H54 (cell line): ENCODE measurements at regions not wholly inside any gene's neighbourhood (a gene's known extent, or its start where the extent isn't known, plus 50 kb on each side); places are given as distances from the start of the nearest gene placed in this dataset.

Experiments used
- DNase-seq: peaks from one replicate; pipeline ENCODE4 v3.0.0; 2011; ENCODE audit warnings: low spot score, mixed read lengths; ENCODE audit not compliant: insufficient read length
- FAIRE-seq: peaks from 3 replicates; lab custom pipeline; 2011; peaks lifted over from hg19 to GRCh38; lab: Jason Lieb, UNC
- POLR2A ChIP-seq: IDR thresholded peaks from 2 replicates; pipeline ENCODE4 v1.6.1; 2011; ENCODE audit warnings: low read depth, mild to moderate bottlenecking, low read length

DNA sequence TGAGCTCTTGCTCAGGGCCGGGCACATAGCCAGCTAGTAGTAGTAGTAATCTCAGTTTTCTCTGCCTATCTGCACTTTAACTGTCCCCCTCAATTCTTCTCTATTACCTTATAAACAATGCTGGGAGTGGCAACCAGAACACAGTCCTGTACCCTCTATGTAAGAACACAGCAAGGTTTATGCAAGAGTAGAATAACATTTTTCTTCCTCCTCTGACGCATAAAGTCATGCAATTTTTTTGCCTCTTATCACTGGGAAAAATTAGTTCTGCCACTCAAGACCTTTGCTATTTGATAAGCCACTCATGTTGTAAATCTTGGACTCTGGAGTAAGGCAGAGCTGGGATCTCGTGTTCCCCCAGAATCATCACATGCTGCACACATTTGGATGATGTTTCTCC is 200.7 kb upstream of the SOX11 start:
- no peak for TF ChIP-seq POLR2A
- no peak for FAIRE-seq
- no peak for DNase-seq

DNA sequence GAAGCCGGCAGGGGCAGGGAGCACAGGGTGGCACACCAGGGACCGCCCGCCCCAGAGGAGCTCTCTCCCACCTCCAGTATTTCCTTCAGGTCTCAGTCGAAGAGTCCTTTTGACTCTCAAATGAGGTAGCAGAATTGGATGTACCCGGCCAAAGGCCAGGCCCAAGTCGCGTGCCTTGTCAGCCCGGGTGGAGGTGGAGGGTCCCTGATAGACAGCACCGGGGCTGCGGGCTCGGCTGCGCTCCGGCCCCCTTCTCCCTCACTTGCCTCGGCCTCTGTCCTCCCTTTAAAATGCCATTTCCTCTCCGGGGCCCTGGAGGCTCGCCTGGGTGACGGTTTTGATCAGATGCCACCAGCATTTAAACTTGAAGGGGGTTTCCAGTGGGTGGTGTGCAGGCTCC is 198.9 kb upstream of the SOX11 start:
- no peak for TF ChIP-seq POLR2A
- no peak for DNase-seq
- FAIRE-seq: no peak

DNA sequence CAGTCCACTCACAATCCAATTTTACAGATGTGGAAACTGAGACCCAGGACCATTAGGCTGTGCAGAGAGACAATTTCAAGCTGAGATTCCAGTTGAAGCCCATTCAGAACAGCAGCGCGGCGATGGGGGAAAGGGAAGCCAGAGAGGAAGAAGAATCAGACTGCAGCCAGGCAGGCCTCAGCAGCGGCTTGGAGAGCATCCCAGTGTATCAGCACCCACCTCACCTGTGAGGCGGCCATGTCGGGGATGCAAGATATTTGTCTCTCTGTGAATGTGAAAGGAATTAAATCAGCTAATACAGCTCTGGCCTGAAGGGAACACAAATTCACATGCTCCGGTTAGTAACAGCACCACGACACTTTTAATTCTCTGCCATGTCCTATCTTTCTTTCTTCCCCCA is 198.0 kb upstream of the SOX11 start:
- no peak for TF ChIP-seq POLR2A
- DNase-seq (no peak), FAIRE-seq (no peak)

DNA sequence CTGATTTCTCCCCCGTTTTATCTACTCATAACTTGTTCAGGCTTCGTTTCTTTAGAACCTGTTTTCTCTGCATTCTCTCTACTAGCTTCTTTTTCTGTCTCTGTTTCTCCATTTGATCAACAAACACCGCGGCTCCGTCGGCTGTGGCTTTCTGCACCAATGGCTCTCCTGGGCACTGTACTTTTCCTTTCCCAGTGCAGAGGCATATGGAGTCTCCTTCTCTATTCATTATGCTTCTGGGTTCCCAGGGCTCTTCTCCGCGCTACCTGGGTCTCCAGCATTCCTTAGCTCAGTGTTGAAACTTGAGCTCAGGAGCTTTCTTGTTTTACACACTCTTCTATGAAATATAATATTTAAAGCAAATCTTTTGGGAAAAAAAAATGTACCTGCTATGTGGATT is 196.6 kb upstream of the SOX11 start:
- TF ChIP-seq POLR2A: no peak
- no peak for FAIRE-seq

DNA sequence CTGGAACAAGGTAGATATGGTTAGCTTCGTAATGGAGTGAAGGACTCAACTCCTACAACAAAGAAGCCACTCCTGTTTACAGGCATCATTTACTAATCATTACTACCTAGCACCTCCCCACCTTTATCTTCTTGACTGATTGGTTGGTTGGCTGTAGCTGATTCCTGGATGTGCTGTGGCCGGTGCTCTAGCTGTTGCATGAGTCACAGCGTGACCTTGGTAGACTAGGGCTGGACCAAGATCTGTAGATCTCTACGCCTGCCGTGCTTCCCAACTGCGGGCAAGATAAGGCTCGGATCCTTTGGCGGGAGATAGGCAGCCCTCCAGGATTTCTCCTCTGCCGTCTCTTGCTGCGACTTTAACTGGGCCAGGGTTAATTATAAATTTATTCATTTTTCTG is 194.3 kb upstream of the SOX11 start:
- no peak for DNase-seq
- no peak for FAIRE-seq
- no peak for TF ChIP-seq POLR2A

More for the DNA sequence above, 196.6 kb upstream of the SOX11 start:
- DNase-seq: no peak

DNA sequence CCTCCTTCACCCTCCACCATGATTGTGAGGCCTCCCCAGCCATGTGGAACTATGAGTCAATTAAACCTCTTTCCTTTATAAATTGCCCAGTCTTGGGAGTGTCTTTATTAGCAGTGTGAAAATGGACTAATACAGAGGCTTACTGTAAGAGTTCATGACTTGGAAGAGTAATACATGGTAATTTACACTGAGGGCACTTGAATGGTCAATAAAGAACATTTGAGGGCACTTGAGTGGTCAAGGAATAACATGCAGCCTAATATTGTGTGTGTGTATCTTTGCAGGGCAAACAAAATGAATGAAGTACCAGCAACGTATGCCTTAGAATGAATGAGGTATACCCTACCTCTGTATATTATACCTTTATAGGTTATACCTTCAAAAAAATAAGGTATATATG is 190.4 kb upstream of the SOX11 start:
- no peak for TF ChIP-seq POLR2A
- FAIRE-seq: no peak
- no peak for DNase-seq

DNA sequence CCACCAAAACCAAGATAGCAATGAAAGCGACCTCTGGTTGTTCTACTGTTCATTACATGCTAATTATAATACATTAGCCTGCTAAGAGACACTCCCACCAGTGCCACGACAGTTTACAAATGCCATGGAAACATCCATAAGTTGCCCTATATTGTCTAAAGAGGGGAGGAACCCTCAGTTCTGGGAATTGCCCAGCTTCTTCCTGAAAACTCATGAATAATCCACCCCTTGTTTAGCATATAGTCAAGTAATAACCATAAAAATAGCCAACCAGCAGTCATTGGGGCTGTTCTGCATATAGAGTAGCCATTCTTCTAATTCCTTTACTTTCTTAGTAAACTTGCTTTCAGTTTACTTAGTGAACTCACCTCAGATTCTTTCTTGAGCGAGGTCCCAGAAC is 189.8 kb upstream of the SOX11 start:
- TF ChIP-seq POLR2A: no peak
- FAIRE-seq (no peak), DNase-seq (no peak)

DNA sequence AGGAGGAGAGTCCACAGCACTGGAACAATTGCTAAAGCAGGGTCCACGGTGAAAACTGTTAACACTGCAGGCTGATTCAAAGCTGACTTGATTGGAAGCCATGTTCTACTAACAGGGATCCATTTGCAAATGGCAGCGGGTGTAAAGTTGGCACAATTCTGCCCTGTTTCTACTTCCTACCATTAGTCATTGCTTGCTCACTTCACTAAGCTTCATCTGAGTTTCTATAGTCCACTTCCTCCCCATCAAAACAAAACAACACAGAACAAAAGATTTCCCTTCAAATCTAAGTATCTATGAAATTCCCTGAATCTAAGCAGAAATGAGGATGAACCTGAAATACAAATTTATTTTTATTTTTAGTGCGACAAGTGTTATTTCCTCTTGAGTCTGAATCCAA is 187.4 kb upstream of the SOX11 start:
- no peak for FAIRE-seq
- TF ChIP-seq POLR2A: no peak
- no peak for DNase-seq

DNA sequence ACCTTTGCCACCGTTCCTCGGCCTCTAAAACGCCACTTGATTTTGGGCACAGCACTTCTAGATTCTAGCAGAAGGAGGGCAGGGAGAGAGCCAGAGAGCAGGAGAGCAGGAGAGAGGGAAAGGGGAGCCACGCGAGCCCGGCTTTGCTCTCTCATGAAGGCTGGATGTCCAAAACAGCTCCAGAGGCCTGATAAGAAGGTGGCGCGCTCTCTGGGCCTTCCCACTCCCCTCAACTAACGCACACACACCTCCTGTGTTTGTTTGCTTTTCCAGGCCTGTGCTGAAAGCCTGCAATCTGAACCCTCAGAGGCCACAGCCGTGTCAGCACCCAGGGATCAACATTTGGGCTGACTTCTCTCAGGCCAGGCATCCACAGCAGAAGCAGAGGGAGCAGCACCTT is 184.8 kb upstream of the SOX11 start:
- DNase-seq (no peak), FAIRE-seq (no peak)
- no peak for TF ChIP-seq POLR2A

DNA sequence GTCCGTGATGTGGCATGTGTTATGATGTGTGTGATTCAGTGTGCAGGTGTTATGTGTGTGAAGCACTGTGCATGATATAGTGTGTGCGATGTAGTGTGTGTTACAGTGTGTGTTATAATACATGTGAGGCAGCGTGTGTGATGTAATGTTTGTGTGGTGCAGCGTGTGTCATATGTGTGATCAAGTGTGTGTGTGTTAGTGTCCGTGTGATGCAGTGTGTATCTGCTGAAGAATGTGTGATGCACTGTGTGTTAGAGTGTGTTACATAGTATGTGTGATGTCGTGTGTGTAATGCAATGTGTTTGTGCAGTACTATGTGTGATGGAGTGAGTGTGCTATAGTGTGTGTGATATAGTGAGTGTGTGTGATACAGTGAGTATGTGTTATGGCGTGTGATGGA is 182.8 kb upstream of the SOX11 start:
- TF ChIP-seq POLR2A: no peak
- FAIRE-seq: no peak
- no peak for DNase-seq

DNA sequence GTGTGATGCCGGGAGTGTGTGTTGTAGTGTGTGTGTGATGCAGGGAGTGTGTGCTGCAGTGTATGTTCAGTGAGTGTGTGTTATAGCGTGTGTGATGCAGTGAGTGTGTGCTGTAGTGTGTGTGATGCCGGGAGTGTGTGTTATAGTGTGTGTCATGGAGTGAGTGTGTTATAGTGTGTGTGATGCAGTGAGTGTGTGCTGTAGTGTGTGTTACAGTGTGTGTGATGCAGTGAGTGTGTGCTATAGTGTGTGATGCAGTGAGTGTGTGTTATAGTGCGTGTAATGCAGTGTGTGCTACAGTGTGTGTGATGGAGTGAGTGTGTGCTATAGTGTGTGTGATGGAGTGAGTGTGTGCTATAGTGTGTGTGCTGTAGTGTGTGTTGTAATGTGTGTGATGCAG is 182.1 kb upstream of the SOX11 start:
- TF ChIP-seq POLR2A: no peak
- no peak for FAIRE-seq
- DNase-seq: no peak

DNA sequence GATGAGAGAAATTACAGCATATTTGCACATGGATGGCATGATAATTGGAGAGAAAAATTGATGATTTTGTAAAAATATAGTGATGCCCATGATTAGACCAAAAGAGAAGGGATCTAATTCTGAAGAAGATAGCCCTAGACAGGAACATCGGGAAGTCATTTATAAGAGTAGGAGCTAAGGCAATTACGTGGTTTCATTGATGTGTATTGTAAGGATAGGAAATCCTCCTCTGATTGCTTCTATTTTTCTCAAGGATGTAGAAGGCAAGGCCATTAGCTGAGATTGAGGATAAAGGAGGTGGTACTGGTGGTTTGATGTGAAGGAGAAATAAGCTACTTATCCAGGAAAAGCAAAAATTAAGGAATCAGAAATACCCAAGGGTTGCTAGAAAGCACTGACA is 176.5 kb upstream of the SOX11 start:
- no peak for TF ChIP-seq POLR2A
- no peak for DNase-seq
- no peak for FAIRE-seq

DNA sequence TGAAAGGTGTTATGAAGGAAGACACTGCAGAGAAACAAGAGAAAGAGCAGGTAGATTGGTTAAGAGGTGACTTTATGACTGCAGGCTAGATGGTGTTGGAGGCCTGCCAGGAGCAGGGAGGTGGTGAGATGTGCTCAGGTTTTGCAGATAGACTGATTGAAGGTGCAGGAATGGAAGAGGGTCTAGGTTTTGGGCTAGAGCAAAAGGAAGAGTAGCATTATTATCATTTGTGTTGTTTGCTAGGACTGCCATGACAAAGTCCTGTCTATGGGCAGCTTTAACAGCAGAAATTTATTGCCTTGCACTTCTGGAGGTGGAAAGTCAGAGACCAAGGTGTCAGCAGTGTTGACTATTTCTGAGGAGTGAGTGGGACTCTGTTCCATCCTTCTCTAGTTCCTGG is 172.9 kb upstream of the SOX11 start:
- TF ChIP-seq POLR2A: no peak
- no peak for FAIRE-seq
- DNase-seq: no peak

DNA sequence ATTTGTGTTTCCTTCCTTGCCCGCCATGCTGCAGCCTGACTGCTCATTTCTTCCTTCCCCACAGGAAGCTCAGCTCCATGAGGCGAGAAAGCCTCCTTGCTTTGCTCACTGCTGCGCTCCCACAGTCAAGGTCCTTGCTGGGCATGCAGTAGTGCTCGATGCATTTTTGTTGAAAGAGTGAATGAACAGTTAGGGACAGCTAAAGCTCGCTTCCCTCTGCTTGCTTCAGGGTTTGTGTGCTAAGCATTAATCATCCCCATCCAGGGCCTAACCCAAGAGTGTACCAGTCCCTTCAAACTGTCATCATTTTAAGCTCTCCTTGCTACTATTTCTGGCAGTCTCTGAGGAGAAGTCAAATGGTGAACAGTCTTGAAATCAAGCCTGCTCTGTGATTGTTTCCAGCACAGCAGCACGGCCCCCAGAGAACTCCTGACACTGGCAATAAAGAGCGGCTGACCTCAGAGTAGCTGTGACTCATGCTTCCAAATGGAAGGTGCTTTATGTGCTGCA is 171.7 kb upstream of the SOX11 start:
- DNase-seq (no peak), FAIRE-seq (no peak)
- TF ChIP-seq POLR2A: no peak

DNA sequence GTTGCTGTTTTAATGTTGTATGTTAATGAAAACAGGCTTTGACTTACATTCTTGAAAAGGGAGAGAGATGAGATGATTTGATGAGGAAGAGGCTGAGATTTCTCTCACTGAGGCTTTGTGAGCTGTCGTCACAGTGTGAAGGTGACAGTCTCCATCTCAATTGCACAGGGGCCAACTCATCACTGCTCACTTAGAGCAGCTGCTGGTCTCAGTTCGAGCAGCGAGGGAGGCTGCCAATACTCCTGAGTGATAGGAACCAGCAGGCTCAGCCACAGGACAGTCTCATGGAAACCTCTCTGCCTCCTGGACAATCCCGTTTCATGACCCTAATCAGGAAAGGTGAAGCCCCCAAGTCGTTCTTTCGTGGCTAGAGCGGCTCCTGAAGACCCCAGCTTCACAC is 170.7 kb upstream of the SOX11 start:
- TF ChIP-seq POLR2A: no peak
- FAIRE-seq (no peak), DNase-seq (no peak)

DNA sequence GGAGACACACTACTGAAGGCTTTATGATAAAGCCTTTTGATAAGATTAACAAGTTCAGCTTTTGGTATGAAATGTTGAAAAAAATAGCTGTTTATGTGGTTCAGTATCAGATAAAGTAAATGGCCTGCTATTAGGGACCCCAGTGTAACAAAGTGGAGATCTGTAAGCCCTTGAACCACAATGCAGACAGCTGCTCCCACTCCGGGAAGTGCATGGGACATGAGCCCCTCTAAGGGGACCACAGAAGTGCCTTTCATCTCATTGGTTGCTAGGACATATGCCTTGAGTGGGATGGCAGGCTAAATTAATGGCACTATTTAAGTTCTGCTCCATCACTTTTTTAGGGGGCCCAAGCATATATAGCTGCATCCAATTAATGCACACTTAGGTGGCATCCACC is 167.6 kb upstream of the SOX11 start:
- FAIRE-seq (no peak), DNase-seq (no peak)
- TF ChIP-seq POLR2A: no peak
